ENCODE measurements at regions not wholly inside any gene's neighbourhood (a gene's known extent, or its start where the extent isn't known, plus 50 kb on each side); places are given as distances from the start of the nearest gene placed in this dataset.

GRCh38 chr12:19852100-19852855, 413.0 kb downstream of the AEBP2 start:
- Histone ChIP-seq H3K36me3 (ENCODE audit: control insufficient read depth in 1 of 2, insufficient read depth in 2 of 2, low read length in 2 of 2) (no peaks in the 10 kb centered on the region), H3K4me3 (replicated peaks in 1 of 2; ENCODE audit: low read depth in 1 of 2, low read length in 2 of 2) (no peak overlapping the region), H2AFZ (ENCODE audit: low read depth, low read length, poor library complexity, severe bottlenecking) (no peak overlapping the region), H3K9me3 (ENCODE audit: control insufficient read depth in 1 of 2, insufficient read depth in 1 of 2, low read depth in 1 of 2, low read length in 2 of 2) (no peaks in the 10 kb centered on the region), H3K9me2 (ENCODE audit: insufficient read depth) (no peaks in the 10 kb centered on the region), H3K27ac (ENCODE audit: low read depth, low read length) (no peak overlapping the region), H3K9ac (ENCODE audit: low read length) (no peak overlapping the region), H3K27me3 (ENCODE audit: insufficient read depth, low read length) (no peaks in the 10 kb centered on the region; the same call in 1 of the 2 replicates), H3K4me2 (ENCODE audit: low read length) (no peak overlapping the region), H3K79me2 (ENCODE audit: insufficient read depth, low read length) (no peaks in the 10 kb centered on the region), H3K4me1 (ENCODE audit: control insufficient read depth in 1 of 2, insufficient read depth in 2 of 2, low read length in 2 of 2) (no peaks in the 10 kb centered on the region), H4K20me1 (ENCODE audit: insufficient read depth) (no peaks in the 10 kb centered on the region)
- ATAC-seq, result no peak
- no TSS peak for BruUV-seq (replicated peaks)
- RAD21 ChIA-PET (ENCODE audit: low non-redundant PET in 1 of 2, low total read pairs in 2 of 2, uncharacterized antibody in 2 of 2, unreplicated experiment in 2 of 2), result no interaction called here
- CTCF ChIA-PET, result no interaction called here
- no peak for TF ChIP-seq ZFX (IDR thresholded peaks at IDR 0.05)
- TF ChIP-seq FOSL1 (IDR thresholded peaks at IDR 0.05; ENCODE audit: low read depth), result no peak
- DNase-seq (ENCODE audit: low read depth, low spot score), result no peak
- POLR2A ChIA-PET, result interaction anchor here (0.6 kb wide), 1 partner anchor 12 kb away, joined by 3 read pairs; no protein-coding TSS in a partner anchor
- intact Hi-C loops (cut with micrococcal nuclease), result no loop called here

DNA sequence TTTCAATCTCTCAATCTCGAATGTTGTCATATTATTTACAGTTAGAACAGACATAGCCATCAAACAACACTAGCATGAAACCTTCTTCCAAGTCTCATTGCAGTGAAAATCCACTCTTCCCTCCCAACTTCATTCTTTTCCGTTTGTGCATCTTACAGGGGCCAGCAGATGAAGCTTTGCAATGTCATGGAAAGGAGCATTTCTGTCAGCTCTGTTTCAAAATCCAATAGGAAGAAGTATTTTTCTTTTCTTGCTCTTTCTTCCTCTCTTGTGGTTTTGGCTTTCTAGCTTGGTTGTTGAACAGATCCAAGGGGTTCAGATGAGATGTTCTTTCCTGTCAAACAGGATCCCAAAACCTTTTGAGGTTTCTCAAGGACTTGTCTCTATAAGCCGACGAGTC, 416.6 kb downstream of the AEBP2 start:
- ChIA-PET RAD21 (ENCODE audit: low non-redundant PET in 1 of 2, low total read pairs in 2 of 2, uncharacterized antibody in 2 of 2, unreplicated experiment in 2 of 2) (no interaction called here), POLR2A (no interaction called here), CTCF (no interaction called here)
- DNase-seq (ENCODE audit: low read depth, low spot score), result no peak
- Histone ChIP-seq H3K4me2 (ENCODE audit: low read length) (no peak overlapping the region), H4K20me1 (ENCODE audit: insufficient read depth) (no peaks in the 10 kb centered on the region), H3K4me1 (ENCODE audit: control insufficient read depth in 1 of 2, insufficient read depth in 2 of 2, low read length in 2 of 2) (no peaks in the 10 kb centered on the region), H2AFZ (ENCODE audit: low read depth, low read length, poor library complexity, severe bottlenecking) (no peak overlapping the region), H3K9me3 (ENCODE audit: control insufficient read depth in 1 of 2, insufficient read depth in 1 of 2, low read depth in 1 of 2, low read length in 2 of 2) (no peaks in the 10 kb centered on the region), H3K9me2 (ENCODE audit: insufficient read depth) (no peaks in the 10 kb centered on the region), H3K36me3 (ENCODE audit: control insufficient read depth in 1 of 2, insufficient read depth in 2 of 2, low read length in 2 of 2) (no peaks in the 10 kb centered on the region), H3K27ac (ENCODE audit: low read depth, low read length) (no peak overlapping the region), H3K4me3 (replicated peaks in 1 of 2; ENCODE audit: low read depth in 1 of 2, low read length in 2 of 2) (no peak overlapping the region), H3K9ac (ENCODE audit: low read length) (no peak overlapping the region), H3K27me3 (ENCODE audit: insufficient read depth, low read length) (no peaks in the 10 kb centered on the region; the same call in 1 of the 2 replicates), H3K79me2 (ENCODE audit: insufficient read depth, low read length) (no peaks in the 10 kb centered on the region)
- ATAC-seq, result no peak
- intact Hi-C loops (cut with micrococcal nuclease), result no loop called here
- no TSS peak for BruUV-seq (replicated peaks)
- TF ChIP-seq EGR1 (IDR thresholded peaks at IDR 0.05; ENCODE audit: low read depth) (no peak), TCF7L2 (IDR thresholded peaks at IDR 0.05; ENCODE audit: borderline replicate concordance, extremely low read depth, insufficient read depth, insufficient read length) (no peak), ELF1 (IDR thresholded peaks at IDR 0.05; ENCODE audit: borderline replicate concordance, low read depth) (no peak), CTCF (IDR thresholded peaks at IDR 0.05 in 2 of 3, conservative IDR thresholded peaks at IDR 0.05 in 1 of 3; ENCODE audit: borderline replicate concordance in 1 of 3, insufficient read depth in 1 of 3, low read depth in 2 of 3, low read length in 2 of 3) (no peak), YY1 (IDR thresholded peaks at IDR 0.05; ENCODE audit: extremely low read depth, insufficient replicate concordance, low read depth, low read length) (no peak), ZBTB33 (IDR thresholded peaks at IDR 0.05; ENCODE audit: extremely low read depth, insufficient replicate concordance, low read length) (no peak), FOSL1 (IDR thresholded peaks at IDR 0.05; ENCODE audit: low read depth) (no peak), EZH2 (IDR thresholded peaks at IDR 0.05) (no peak), SRF (IDR thresholded peaks at IDR 0.05; ENCODE audit: low read depth) (no peak), EZH2phosphoT487 (IDR thresholded peaks at IDR 0.05; ENCODE audit: borderline replicate concordance) (no peak), JUND (IDR thresholded peaks at IDR 0.05) (no peak), RAD21 (IDR thresholded peaks at IDR 0.05; ENCODE audit: low read depth) (no peak), CBX3 (IDR thresholded peaks at IDR 0.05; ENCODE audit: low read depth) (no peak), ZNF274 (IDR thresholded peaks at IDR 0.05; ENCODE audit: low read depth, low read length) (no peak), SIN3A (IDR thresholded peaks at IDR 0.05; ENCODE audit: low read depth) (no peak), POLR2AphosphoS5 (IDR thresholded peaks at IDR 0.05; ENCODE audit: low read depth, low read length) (no peak)
